ENCODE measurements at regions not wholly inside any gene's neighbourhood (a gene's known extent, or its start where the extent isn't known, plus 50 kb on each side); places are given as distances from the start of the nearest gene placed in this dataset.

DNA sequence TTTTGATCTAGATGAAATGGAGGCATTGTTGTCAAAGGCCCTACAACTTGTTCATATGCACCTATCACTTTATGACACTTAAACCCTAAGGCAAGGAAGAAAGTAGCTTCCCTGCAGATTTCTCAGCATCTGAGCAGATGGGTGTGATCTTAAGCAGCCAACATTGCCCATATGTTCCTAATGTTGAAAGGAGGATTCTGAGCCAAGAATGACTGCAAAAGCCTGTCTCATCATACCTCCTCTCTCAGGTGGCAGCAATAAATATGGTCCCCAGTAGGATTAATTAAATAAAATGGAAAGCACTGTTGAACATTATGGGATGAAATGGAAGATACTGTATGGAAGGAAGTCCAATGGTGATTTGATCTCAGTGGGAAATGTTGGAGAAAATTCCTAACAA, 538.1 kb upstream of the MAN1A1 start:
- intact Hi-C loops (cut with micrococcal nuclease) (no loop called here), in situ Hi-C loops (cut with MboI) (no loop called here)
- Histone ChIP-seq H4K20me1 (replicated peaks; ENCODE audit: control insufficient read depth, insufficient read depth, low read length) (no peaks in the 10 kb centered on the region), H3K27me3 (ENCODE audit: control insufficient read depth in 2 of 2, insufficient read depth in 2 of 2, low read length in 2 of 2) (no peaks in the 10 kb centered on the region), H3K27ac (ENCODE audit: extremely low read depth, low read depth, low read length) (no peak overlapping the region), H3K4me3 (no peak overlapping the region), H3K4me2 (ENCODE audit: insufficient read depth, low read length) (no peak overlapping the region), H3K79me2 (ENCODE audit: control insufficient read depth, insufficient read depth, low read length) (no peaks in the 10 kb centered on the region), H3K9me3 (replicated peaks; ENCODE audit: control insufficient read depth, insufficient read depth, low read depth, low read length) (no peaks in the 10 kb centered on the region), H3K36me3 (ENCODE audit: control insufficient read depth, insufficient read depth, low read length) (no peaks in the 10 kb centered on the region), H3K4me1 (replicated peaks in 1 of 2; ENCODE audit: control insufficient read depth in 2 of 2, insufficient read depth in 2 of 2, low read length in 2 of 2) (no peaks in the 10 kb centered on the region), H3K9me1 (ENCODE audit: control insufficient read depth, insufficient read depth, low read length) (no peaks in the 10 kb centered on the region), H2AFZ (ENCODE audit: low read depth, low read length) (no peak overlapping the region), H3K9ac (ENCODE audit: insufficient read depth in 1 of 2, low read depth in 2 of 2, low read length in 2 of 2) (no peak overlapping the region)
- ChIA-PET CTCF (ENCODE audit: low intra/inter-chr PET ratio) (no interaction called here), POLR2A (no interaction called here)
- TF ChIP-seq HDGF (IDR thresholded peaks at IDR 0.05) (no peak), ZNF316 (IDR thresholded peaks at IDR 0.05) (no peak), ZNF589 (CRISPR knock-in tag; IDR thresholded peaks at IDR 0.05; ENCODE audit: low read depth) (no peak), FOXM1 (IDR thresholded peaks at IDR 0.05; ENCODE audit: low read depth) (no peak), FOXM1 (CRISPR knock-in tag; IDR thresholded peaks at IDR 0.05; ENCODE audit: low read depth) (no peak), TEAD1 (CRISPR knock-in tag; IDR thresholded peaks at IDR 0.05) (no peak), ZKSCAN8 (CRISPR knock-in tag; IDR thresholded peaks at IDR 0.05) (no peak), SOX6 (IDR thresholded peaks at IDR 0.05) (no peak), ZFP1 (CRISPR knock-in tag; IDR thresholded peaks at IDR 0.05) (no peak)
- TF ChIP-seq, protein P1, sequence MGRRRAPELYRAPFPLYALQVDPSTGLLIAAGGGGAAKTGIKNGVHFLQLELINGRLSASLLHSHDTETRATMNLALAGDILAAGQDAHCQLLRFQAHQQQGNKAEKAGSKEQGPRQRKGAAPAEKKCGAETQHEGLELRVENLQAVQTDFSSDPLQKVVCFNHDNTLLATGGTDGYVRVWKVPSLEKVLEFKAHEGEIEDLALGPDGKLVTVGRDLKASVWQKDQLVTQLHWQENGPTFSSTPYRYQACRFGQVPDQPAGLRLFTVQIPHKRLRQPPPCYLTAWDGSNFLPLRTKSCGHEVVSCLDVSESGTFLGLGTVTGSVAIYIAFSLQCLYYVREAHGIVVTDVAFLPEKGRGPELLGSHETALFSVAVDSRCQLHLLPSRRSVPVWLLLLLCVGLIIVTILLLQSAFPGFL (CRISPR knock-in tag; IDR thresholded peaks at IDR 0.05): no peak
- TF ChIP-seq, protein P2, sequence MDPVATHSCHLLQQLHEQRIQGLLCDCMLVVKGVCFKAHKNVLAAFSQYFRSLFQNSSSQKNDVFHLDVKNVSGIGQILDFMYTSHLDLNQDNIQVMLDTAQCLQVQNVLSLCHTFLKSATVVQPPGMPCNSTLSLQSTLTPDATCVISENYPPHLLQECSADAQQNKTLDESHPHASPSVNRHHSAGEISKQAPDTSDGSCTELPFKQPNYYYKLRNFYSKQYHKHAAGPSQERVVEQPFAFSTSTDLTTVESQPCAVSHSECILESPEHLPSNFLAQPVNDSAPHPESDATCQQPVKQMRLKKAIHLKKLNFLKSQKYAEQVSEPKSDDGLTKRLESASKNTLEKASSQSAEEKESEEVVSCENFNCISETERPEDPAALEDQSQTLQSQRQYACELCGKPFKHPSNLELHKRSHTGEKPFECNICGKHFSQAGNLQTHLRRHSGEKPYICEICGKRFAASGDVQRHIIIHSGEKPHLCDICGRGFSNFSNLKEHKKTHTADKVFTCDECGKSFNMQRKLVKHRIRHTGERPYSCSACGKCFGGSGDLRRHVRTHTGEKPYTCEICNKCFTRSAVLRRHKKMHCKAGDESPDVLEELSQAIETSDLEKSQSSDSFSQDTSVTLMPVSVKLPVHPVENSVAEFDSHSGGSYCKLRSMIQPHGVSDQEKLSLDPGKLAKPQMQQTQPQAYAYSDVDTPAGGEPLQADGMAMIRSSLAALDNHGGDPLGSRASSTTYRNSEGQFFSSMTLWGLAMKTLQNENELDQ (CRISPR knock-in tag; IDR thresholded peaks at IDR 0.05; ENCODE audit: borderline replicate concordance): no peak
- ATAC-seq (no peak), DNase-seq (ENCODE audit: extremely low read depth in 1 of 4, low spot score in 3 of 4) (no peak), FAIRE-seq (no peak)
- BruUV-seq (replicated peaks): no TSS peak
